IMR-90 (cell line): ENCODE measurements at regions not wholly inside any gene's neighbourhood (a gene's known extent, or its start where the extent isn't known, plus 50 kb on each side); places are given as distances from the start of the nearest gene placed in this dataset.

Source experiments
- ATAC-seq: fragments of 200-7000 bp; cut with Tn5 transposase; 2 replicates; pipeline ENCODE4 v1.9.1; 2020; ENCODE audit warnings: low read depth, mild to moderate bottlenecking, moderate library complexity
- BruUV-seq: library from RNA; stranded (reverse); fragments of 400-500 nt; replicated peaks from 2 replicates; lab custom pipeline; 2021; lab: Mats Ljungman, UMichigan
- CTCF ChIA-PET: fragments of 300-600 bp; formaldehyde crosslinking; extraction: SDS; loops from one replicate; lab custom pipeline; 2021; ENCODE audit warnings: antibody characterized with exemption; lab: Yijun Ruan, JAX
- POLR2A ChIA-PET: fragments of 300-600 bp; sonication (Branson Sonifier 250); formaldehyde crosslinking; loops from one replicate; lab custom pipeline; 2022; ENCODE audit warnings: antibody characterized with exemption; ENCODE audit not compliant: unreplicated experiment; lab: Charles Lee
- DNase-seq: peaks from one replicate; pipeline ENCODE4 v3.0.0; 2013
- H2AFZ ChIP-seq: replicated peaks from 2 replicates; pipeline ENCODE3; 2013; ENCODE audit warnings: low read length, mild to moderate bottlenecking; ENCODE audit not compliant: poor library complexity
- H2AK5ac ChIP-seq: 2 replicates; pipeline ENCODE4 v1.6.1; 2013; ENCODE audit warnings: low read depth, low read length, inconsistent platforms
- H2AK9ac ChIP-seq: replicated peaks from 2 replicates; pipeline ENCODE3; 2013; ENCODE audit warnings: mild to moderate bottlenecking, low read depth, low read length, moderate library complexity; ENCODE audit not compliant: poor library complexity
- H2BK120ac ChIP-seq: 2 replicates; pipeline ENCODE4 v1.6.1; 2013; ENCODE audit warnings: low read depth, low read length, inconsistent platforms
- H2BK15ac ChIP-seq: 3 replicates; pipeline ENCODE4 v1.6.1; 2013; ENCODE audit warnings: low read depth, low read length, inconsistent platforms
- H2BK20ac ChIP-seq: 2 replicates; pipeline ENCODE4 v1.6.1; 2013; ENCODE audit warnings: low read depth, mild to moderate bottlenecking, inconsistent platforms, low read length, moderate library complexity
- H2BK5ac ChIP-seq: 2 replicates; pipeline ENCODE4 v1.6.1; 2013; ENCODE audit warnings: mild to moderate bottlenecking, low read depth, low read length, inconsistent platforms; ENCODE audit not compliant: poor library complexity, severe bottlenecking
- H3K14ac ChIP-seq: replicated peaks from 2 replicates; pipeline ENCODE4 v1.6.1; 2013; ENCODE audit warnings: low read depth, low read length, inconsistent platforms
- H3K18ac ChIP-seq: 2 replicates; pipeline ENCODE4 v1.6.1; 2013; ENCODE audit warnings: low read depth, low read length, control low read depth
- H3K23ac ChIP-seq: 2 replicates; pipeline ENCODE4 v1.6.1; 2013; ENCODE audit warnings: low read depth, low read length, inconsistent platforms
- H3K27ac ChIP-seq: 2 replicates; pipeline ENCODE4 v1.5.1; 2013; ENCODE audit warnings: mild to moderate bottlenecking, control low read depth, low read length; ENCODE audit not compliant: insufficient read depth
- H3K27me3 ChIP-seq: 2 replicates; pipeline ENCODE4 v1.6.1; 2013; ENCODE audit warnings: low read length; ENCODE audit not compliant: control insufficient read depth, insufficient read depth
- H3K36me3 ChIP-seq: 2 replicates; pipeline ENCODE4 v1.6.1; 2013; ENCODE audit warnings: low read length, mixed read lengths; ENCODE audit not compliant: control insufficient read depth, insufficient read depth
- H3K4ac ChIP-seq: 2 replicates; pipeline ENCODE4 v1.6.1; 2013; ENCODE audit warnings: low read depth, low read length, inconsistent platforms
- H3K4me1 ChIP-seq: 2 replicates; pipeline ENCODE4 v1.6.1; 2013; ENCODE audit warnings: low read length, mixed read lengths; ENCODE audit not compliant: control insufficient read depth, insufficient read depth
- H3K4me2 ChIP-seq: 2 replicates; pipeline ENCODE4 v1.6.1; 2013; ENCODE audit warnings: low read depth, mild to moderate bottlenecking, control low read depth, low read length, moderate library complexity
- H3K4me3 ChIP-seq: 2 replicates; pipeline ENCODE4 v1.5.1; 2013; ENCODE audit warnings: low read depth, mild to moderate bottlenecking, control low read depth, low read length, moderate library complexity; ENCODE audit not compliant: insufficient read depth
- H3K56ac ChIP-seq: 2 replicates; pipeline ENCODE4 v1.6.1; 2013; ENCODE audit warnings: low read length, inconsistent platforms; ENCODE audit not compliant: insufficient read depth; ENCODE audit errors: extremely low read depth
- H3K79me1 ChIP-seq, 2 experiments: 2 replicates each; pipeline ENCODE4 v1.6.1; 2013; ENCODE audit warnings: low read length in 2 of 2, inconsistent platforms in 1 of 2, low read depth in 1 of 2
- H3K9ac ChIP-seq: 2 replicates; pipeline ENCODE4 v1.6.1; 2013; ENCODE audit warnings: low read depth, low read length, control low read depth
- H3K9me1 ChIP-seq: 2 replicates; pipeline ENCODE4 v1.6.1; 2013; ENCODE audit warnings: low read length, inconsistent platforms; ENCODE audit not compliant: insufficient read depth
- H3K9me3 ChIP-seq: 2 replicates; pipeline ENCODE4 v1.6.1; 2013; ENCODE audit warnings: low read length; ENCODE audit not compliant: control insufficient read depth, insufficient read depth
- H4K20me1 ChIP-seq: 2 replicates; pipeline ENCODE4 v1.6.1; 2013; ENCODE audit warnings: low read length, inconsistent platforms; ENCODE audit not compliant: insufficient read depth
- H4K5ac ChIP-seq: 2 replicates; pipeline ENCODE4 v1.6.1; 2013; ENCODE audit warnings: mild to moderate bottlenecking, low read depth, low read length, control low read depth
- H4K8ac ChIP-seq, 2 experiments: 2 replicates each; pipeline ENCODE4 v1.6.1; 2013; ENCODE audit warnings: low read depth in 2 of 2, low read length in 2 of 2, control low read depth in 1 of 2, inconsistent platforms in 1 of 2
- H4K91ac ChIP-seq: 2 replicates; pipeline ENCODE4 v1.6.1; 2013; ENCODE audit warnings: low read depth, low read length, inconsistent platforms; ENCODE audit not compliant: insufficient read depth
- RAD21 ChIP-seq: IDR thresholded peaks from 2 replicates; pipeline ENCODE4 v1.6.1; 2012; ENCODE audit warnings: low read length, improper control_type of control experiment
- WGBS, 2 experiments: methylation state at CpG; one replicate each; pipeline versions ENCODE4 v1.1.5 to v1.1.7; 2013; ENCODE audit warnings: missing lambda C conversion rate in 2 of 2; ENCODE audit not compliant: insufficient read length in 1 of 2; ENCODE audit errors: extremely low coverage in 2 of 2; 5-methylcytosine and 5-hydroxymethylcytosine counted together
- dilution Hi-C: fragments of 300-500 bp; cut with HindIII; formaldehyde crosslinking; loops from one replicate; pipeline ENCODE4 v1.14.3; 2018; ENCODE audit warnings: low sequenced_read_pairs; ENCODE audit not compliant: unreplicated experiment
- in situ Hi-C: fragments of 300-500 bp; cut with MboI; formaldehyde crosslinking; loops from 3 replicates; pipeline ENCODE4 v1.14.3; 2019; ENCODE audit warnings: low sequenced_read_pairs, inconsistent platforms, mixed read lengths
- intact Hi-C: fragments of 100-400 bp; cut with micrococcal nuclease; formaldehyde crosslinking; loops from 2 replicates; pipeline ENCODE4 v1.10.0; 2022
- TF ChIP-seq, protein P1 (sequence below): fragments of 150-350 bp; IDR thresholded peaks from 2 replicates; pipeline ENCODE4 v1.6.1; 2016; ENCODE audit warnings: low read depth, mild to moderate bottlenecking, low read length, moderate library complexity, borderline replicate concordance

DNA sequence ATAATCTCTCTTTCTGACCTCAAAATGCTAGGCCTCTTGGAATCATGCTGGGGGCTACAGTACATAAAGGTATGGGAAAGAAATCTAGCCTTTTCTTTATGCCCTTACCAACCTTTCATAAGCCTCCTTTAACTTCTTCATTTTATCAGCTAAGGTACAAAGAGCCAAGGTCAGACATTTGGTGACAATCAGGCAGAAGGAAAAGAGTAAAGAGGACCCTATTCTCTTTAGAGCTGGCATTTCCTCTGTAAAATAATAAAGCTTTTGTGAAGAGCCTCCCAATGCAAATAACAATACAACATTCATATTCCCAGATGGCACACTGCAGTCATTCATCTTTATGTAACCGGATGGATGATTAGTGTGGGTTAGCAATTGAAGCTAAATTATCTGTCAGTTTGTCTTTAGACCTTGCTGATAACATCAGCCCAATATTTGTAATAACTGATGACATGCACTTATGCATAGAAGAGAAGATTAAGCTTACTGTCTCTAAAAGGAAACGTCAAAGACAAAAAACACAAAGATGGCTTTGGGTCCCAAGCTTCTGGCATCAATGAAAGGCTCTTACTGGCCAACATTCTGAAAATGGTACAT lies 163.1 kb downstream of the IBTK start:
- no peak for TF ChIP-seq RAD21
- TF ChIP-seq, protein P1, sequence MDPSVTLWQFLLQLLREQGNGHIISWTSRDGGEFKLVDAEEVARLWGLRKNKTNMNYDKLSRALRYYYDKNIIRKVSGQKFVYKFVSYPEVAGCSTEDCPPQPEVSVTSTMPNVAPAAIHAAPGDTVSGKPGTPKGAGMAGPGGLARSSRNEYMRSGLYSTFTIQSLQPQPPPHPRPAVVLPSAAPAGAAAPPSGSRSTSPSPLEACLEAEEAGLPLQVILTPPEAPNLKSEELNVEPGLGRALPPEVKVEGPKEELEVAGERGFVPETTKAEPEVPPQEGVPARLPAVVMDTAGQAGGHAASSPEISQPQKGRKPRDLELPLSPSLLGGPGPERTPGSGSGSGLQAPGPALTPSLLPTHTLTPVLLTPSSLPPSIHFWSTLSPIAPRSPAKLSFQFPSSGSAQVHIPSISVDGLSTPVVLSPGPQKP: no peak
- H2BK20ac ChIP-seq: no peak overlapping the region
- H2BK120ac ChIP-seq: no peak overlapping the region
- no peaks in the 10 kb centered on the region for H3K36me3 ChIP-seq
- DNase-seq (no peak), ATAC-seq (no peak)
- H2BK5ac ChIP-seq: no peak overlapping the region
- no peak overlapping the region for H3K27ac ChIP-seq
- H3K9me3 ChIP-seq: no peaks in the 10 kb centered on the region
- H4K20me1 ChIP-seq: no peaks in the 10 kb centered on the region
- H3K4me1 ChIP-seq: no peaks in the 10 kb centered on the region
- no peak overlapping the region for H2AK9ac ChIP-seq
- no peak overlapping the region for H3K4me2 ChIP-seq
- no peak overlapping the region for H3K4ac ChIP-seq
- H3K27me3 ChIP-seq: no peaks in the 10 kb centered on the region
- H3K9ac ChIP-seq: no peak overlapping the region
- ChIA-PET POLR2A (interaction anchor here (0.6 kb wide), 1 partner anchor 601 kb away, joined by 4 read pairs; no protein-coding TSS in a partner anchor), CTCF (interaction anchor here (0.8 kb wide), 1 partner anchor 9 kb away, joined by 3 read pairs; no protein-coding TSS in a partner anchor)
- H3K56ac ChIP-seq: no peak overlapping the region
- no peak overlapping the region for H3K14ac ChIP-seq
- H3K23ac ChIP-seq: no peak overlapping the region
- in situ Hi-C loops: no loop called here
- no peak overlapping the region for H2AFZ ChIP-seq
- H4K8ac ChIP-seq: no peak overlapping the region
- H3K4me3 ChIP-seq: no peak overlapping the region
- H4K91ac ChIP-seq: no peak overlapping the region
- WGBS, 2 experiments: no CpG with 5 or more reads among the region's 2 CpGs
- dilution Hi-C loops: no loop called here
- no peak overlapping the region for H2BK15ac ChIP-seq
- no peaks in the 10 kb centered on the region; the same call in 1 of the 2 replicates for H3K9me1 ChIP-seq
- no peaks in the 10 kb centered on the region for H3K79me1 ChIP-seq
- BruUV-seq: no TSS peak
- no peak overlapping the region for H3K18ac ChIP-seq
- H4K5ac ChIP-seq: no peak overlapping the region
- intact Hi-C loops: no loop called here
- H2AK5ac ChIP-seq: no peak overlapping the region
